ENCODE measurements at regions not wholly inside any gene's neighbourhood (a gene's known extent, or its start where the extent isn't known, plus 50 kb on each side); places are given as distances from the start of the nearest gene placed in this dataset.

DNA sequence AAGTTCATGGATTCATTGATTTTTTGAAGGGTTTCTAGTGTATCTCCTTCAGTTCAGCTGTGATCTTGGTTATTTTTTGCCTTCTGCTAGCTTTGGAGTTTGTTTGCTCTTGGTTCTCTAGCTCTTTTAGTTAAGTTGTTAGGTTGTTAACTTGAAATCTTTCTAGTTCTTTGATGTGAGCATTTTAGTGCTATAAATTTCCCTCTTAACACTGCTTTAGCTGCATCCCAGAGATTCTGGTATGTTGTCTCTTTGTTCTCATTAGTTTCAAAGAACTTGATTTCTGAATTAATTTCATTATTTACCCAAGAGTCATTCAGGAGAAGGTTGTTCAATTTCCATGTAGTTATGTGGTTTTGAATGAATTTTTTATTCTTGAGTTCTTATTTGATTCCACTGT, 210.6 kb downstream of the IRS1 start:
- Histone ChIP-seq H4K5ac (ENCODE audit: insufficient read length, low read depth, low read length) (no peak overlapping the region), H3K18ac (ENCODE audit: insufficient read length, low read depth, low read length) (no peak overlapping the region), H3K9ac (ENCODE audit: extremely low read depth, insufficient read length, low read length) (no peak overlapping the region), H3K14ac (ENCODE audit: insufficient read depth, low read length) (no peak overlapping the region), H2AK5ac (ENCODE audit: insufficient read length, low read length) (no peak overlapping the region), H3K9me3 (ENCODE audit: control insufficient read depth, low read depth, low read length) (no peaks in the 10 kb centered on the region), H3K4me1 (ENCODE audit: insufficient read depth, low read length) (no peaks in the 10 kb centered on the region), H3K79me1 (ENCODE audit: insufficient read depth, low read depth, low read length, poor library complexity, severe bottlenecking) (no peaks in the 10 kb centered on the region), H2BK20ac (ENCODE audit: low read depth, low read length, poor library complexity, severe bottlenecking) (no peak overlapping the region), H2BK12ac (ENCODE audit: insufficient read length, low read depth, low read length) (no peak overlapping the region), H3T11ph (ENCODE audit: low read length) (no peak overlapping the region), H2BK15ac (ENCODE audit: low read depth, low read length) (no peak overlapping the region), H2BK120ac (ENCODE audit: low read depth, low read length, poor library complexity, severe bottlenecking) (no peak overlapping the region), H3K79me2 (ENCODE audit: insufficient read depth, low read length) (no peaks in the 10 kb centered on the region), H3K27ac (ENCODE audit: insufficient read length, low read depth, low read length) (no peak overlapping the region), H3K23ac (ENCODE audit: insufficient read length, low read depth, low read length) (no peak overlapping the region), H3K56ac (ENCODE audit: insufficient read length, low read depth, low read length) (no peak overlapping the region), H4K20me1 (ENCODE audit: control insufficient read depth, insufficient read depth, insufficient read length) (no peaks in the 10 kb centered on the region), H3K23me2 (ENCODE audit: insufficient read length, low read depth, low read length, poor library complexity, severe bottlenecking) (no peaks in the 10 kb centered on the region), H2AFZ (ENCODE audit: low read length) (no peak overlapping the region), H3K4ac (ENCODE audit: low read depth, low read length) (no peak overlapping the region), H3K4me2 (ENCODE audit: insufficient read depth, insufficient read length, low read length) (no peak overlapping the region), H3K27me3 (ENCODE audit: insufficient read depth, low read length) (no peaks in the 10 kb centered on the region), H2BK5ac (ENCODE audit: insufficient read length, low read length) (no peak overlapping the region), H4K8ac (replicated peaks; ENCODE audit: insufficient read length, low read depth, low read length) (no peak overlapping the region), H4K91ac (ENCODE audit: insufficient read length, low read depth, low read length) (no peak overlapping the region)
- no peaks in the 10 kb centered on the region; a peak in 1 of 7 replicates for H3K36me3 Mint-ChIP-seq (ENCODE audit: insufficient read depth in 1 of 3, low read depth in 3 of 3)
- TF ChIP-seq, protein P1, sequence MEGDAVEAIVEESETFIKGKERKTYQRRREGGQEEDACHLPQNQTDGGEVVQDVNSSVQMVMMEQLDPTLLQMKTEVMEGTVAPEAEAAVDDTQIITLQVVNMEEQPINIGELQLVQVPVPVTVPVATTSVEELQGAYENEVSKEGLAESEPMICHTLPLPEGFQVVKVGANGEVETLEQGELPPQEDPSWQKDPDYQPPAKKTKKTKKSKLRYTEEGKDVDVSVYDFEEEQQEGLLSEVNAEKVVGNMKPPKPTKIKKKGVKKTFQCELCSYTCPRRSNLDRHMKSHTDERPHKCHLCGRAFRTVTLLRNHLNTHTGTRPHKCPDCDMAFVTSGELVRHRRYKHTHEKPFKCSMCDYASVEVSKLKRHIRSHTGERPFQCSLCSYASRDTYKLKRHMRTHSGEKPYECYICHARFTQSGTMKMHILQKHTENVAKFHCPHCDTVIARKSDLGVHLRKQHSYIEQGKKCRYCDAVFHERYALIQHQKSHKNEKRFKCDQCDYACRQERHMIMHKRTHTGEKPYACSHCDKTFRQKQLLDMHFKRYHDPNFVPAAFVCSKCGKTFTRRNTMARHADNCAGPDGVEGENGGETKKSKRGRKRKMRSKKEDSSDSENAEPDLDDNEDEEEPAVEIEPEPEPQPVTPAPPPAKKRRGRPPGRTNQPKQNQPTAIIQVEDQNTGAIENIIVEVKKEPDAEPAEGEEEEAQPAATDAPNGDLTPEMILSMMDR (conservative IDR thresholded peaks at IDR 0.05): no peak
- no peak for DNase-seq
- no peak overlapping the region for H3K4me3 Mint-ChIP-seq
- no peaks in the 10 kb centered on the region; a peak in 2 of 5 replicates for H3K9me3 Mint-ChIP-seq
- no peaks in the 10 kb centered on the region for H3K4me1 Mint-ChIP-seq
- H3K27ac Mint-ChIP-seq: no peak overlapping the region
- no peaks in the 10 kb centered on the region for H3K27me3 Mint-ChIP-seq (ENCODE audit: low read depth)

Measured in H9 (cell line).